Panc1 (cell line): ENCODE measurements at regions not wholly inside any gene's neighbourhood (a gene's known extent, or its start where the extent isn't known, plus 50 kb on each side); places are given as distances from the start of the nearest gene placed in this dataset.

Experiments used
- CTCF ChIP-seq: fragments of 450-650 bp; IDR thresholded peaks from 2 replicates; pipeline ENCODE4 v1.5.1; 2017; ENCODE audit warnings: mild to moderate bottlenecking
- POLR2AphosphoS5 ChIP-seq: IDR thresholded peaks from 2 replicates; pipeline ENCODE4 v1.6.1; 2012; ENCODE audit warnings: mild to moderate bottlenecking, low read depth, low read length, moderate library complexity
- REST ChIP-seq, 2 experiments: IDR thresholded peaks; 2 replicates each; pipeline ENCODE4 v1.6.1; 2011 to 2012; ENCODE audit warnings: low read depth in 2 of 2, control low read depth in 1 of 2, low read length in 1 of 2, mild to moderate bottlenecking in 1 of 2, moderate library complexity in 1 of 2; ENCODE audit not compliant: insufficient read depth in 1 of 2
- TCF7L2 ChIP-seq: IDR thresholded peaks from 2 replicates; pipeline ENCODE4 v1.6.1; 2011; ENCODE audit warnings: mild to moderate bottlenecking, low read depth, low read length, inconsistent platforms

- TF ChIP-seq CTCF (no peak), POLR2AphosphoS5 (no peak), REST (IDR thresholded peaks at IDR 0.05; ENCODE audit: insufficient read depth in 1 of 2, low read depth in 2 of 2, low read length in 1 of 2) (no peak), TCF7L2 (no peak)
Measured at GRCh38 chr11:126118806-126119205, 56.1 kb upstream of the CDON start.
